GM19438 (cell line): ENCODE measurements at regions not wholly inside any gene's neighbourhood (a gene's known extent, or its start where the extent isn't known, plus 50 kb on each side); places are given as distances from the start of the nearest gene placed in this dataset.
"Not testable (repeated sequence)": the region's sequence is repeated elsewhere in the genome, so short reads cannot be mapped to it uniquely, and the experiment has no call there.

Source experiments
- ATAC-seq: cut with Tn5 transposase; IDR thresholded peaks from one replicate; pipeline ENCODE4 v1.9.1; 2021; ENCODE audit warnings: low read depth; ENCODE audit not compliant: unreplicated experiment

- no peak for ATAC-seq
These were observed 148.4 kb upstream of the RGS6 start for GRCh38 chr14:71783786-71784185.

GRCh38 chr14:71789005-71789404, 143.2 kb upstream of the RGS6 start:
- ATAC-seq, result no peak

- ATAC-seq, result no peak
These were observed 132.4 kb upstream of the RGS6 start for GRCh38 chr14:71799841-71800240.

- ATAC-seq, result no peak
These were observed 131.4 kb upstream of the RGS6 start for GRCh38 chr14:71800878-71801277.

- no peak for ATAC-seq
These were observed 128.5 kb upstream of the RGS6 start for GRCh38 chr14:71803539-71804260.

- no peak for ATAC-seq
These were observed 127.2 kb upstream of the RGS6 start for GRCh38 chr14:71804992-71805391.

- ATAC-seq, result not testable (repeated sequence)
These were observed 125.2 kb upstream of the RGS6 start for GRCh38 chr14:71807049-71807448.

GRCh38 chr14:71810800-71811199, 121.4 kb upstream of the RGS6 start:
- ATAC-seq, result not testable (repeated sequence)

- ATAC-seq, result no peak
These were observed 119.5 kb upstream of the RGS6 start for GRCh38 chr14:71812693-71813092.

GRCh38 chr14:71815110-71815509, 117.1 kb upstream of the RGS6 start:
- no peak for ATAC-seq

GRCh38 chr14:71824816-71825215, 107.4 kb upstream of the RGS6 start:
- no peak for ATAC-seq

- no peak for ATAC-seq
These were observed 98.8 kb upstream of the RGS6 start for GRCh38 chr14:71833476-71833875.

- no peak for ATAC-seq
These were observed 97.7 kb upstream of the RGS6 start for GRCh38 chr14:71834284-71835204.

GRCh38 chr14:71852181-71852580, 80.0 kb upstream of the RGS6 start:
- no peak for ATAC-seq

GRCh38 chr14:71855399-71856036, 76.7 kb upstream of the RGS6 start:
- ATAC-seq, result no peak

GRCh38 chr14:71856199-71856919, 75.9 kb upstream of the RGS6 start:
- ATAC-seq, result no peak

GRCh38 chr14:71863049-71863448, 69.2 kb upstream of the RGS6 start:
- no peak for ATAC-seq

GRCh38 chr14:71863766-71864165, 68.5 kb upstream of the RGS6 start:
- ATAC-seq, result no peak
